Panc1 (cell line): ENCODE measurements at regions not wholly inside any gene's neighbourhood (a gene's known extent, or its start where the extent isn't known, plus 50 kb on each side); places are given as distances from the start of the nearest gene placed in this dataset.

ENCODE experiments used
- ATAC-seq: fragments of 200-7000 bp; cut with Tn5 transposase; 2 replicates; pipeline ENCODE4 v1.9.1; 2020; ENCODE audit warnings: mild to moderate bottlenecking, moderate library complexity
- BruUV-seq: library from RNA; stranded (reverse); fragments of 400-500 nt; replicated peaks from 2 replicates; lab custom pipeline; 2021; lab: Mats Ljungman, UMichigan
- CTCF ChIA-PET: fragments of 300-600 bp; sonication (Branson Sonifier 250); formaldehyde crosslinking; loops from one replicate; lab custom pipeline; 2022; ENCODE audit warnings: antibody characterized with exemption; lab: Charles Lee
- POLR2A ChIA-PET: fragments of 300-600 bp; sonication (Branson Sonifier 250); formaldehyde crosslinking; loops from one replicate; lab custom pipeline; 2022; ENCODE audit warnings: antibody characterized with exemption; lab: Charles Lee
- DNase-seq: peaks from one replicate; pipeline ENCODE4 v3.0.0-alpha.2; 2010; ENCODE audit warnings: low read depth, low spot score
- H3K27ac ChIP-seq: 2 replicates; pipeline ENCODE4 v1.5.1; 2011; ENCODE audit warnings: mild to moderate bottlenecking, low read length, inconsistent platforms
- H3K27me3 ChIP-seq: fragments of 200-500 bp; sonication (Bioruptor generic); 2 replicates; pipeline ENCODE4 v1.6.0; 2014; ENCODE audit warnings: low read length, inconsistent platforms; ENCODE audit not compliant: control insufficient read depth, insufficient read depth
- H3K36me3 ChIP-seq: fragments of 200-500 bp; sonication (Bioruptor generic); 2 replicates; pipeline ENCODE4 v1.5.1; 2014; ENCODE audit warnings: inconsistent platforms, mild to moderate bottlenecking, low read length, moderate library complexity; ENCODE audit not compliant: control insufficient read depth, insufficient read depth
- H3K4me1 ChIP-seq: 2 replicates; pipeline ENCODE4 v1.5.1; 2011; ENCODE audit warnings: inconsistent platforms, mild to moderate bottlenecking, low read length, moderate library complexity; ENCODE audit not compliant: control insufficient read depth, insufficient read depth
- H3K4me3 ChIP-seq, 2 experiments: 2 replicates each; pipeline ENCODE4 v1.5.1; 2011 to 2012; ENCODE audit warnings: low read depth in 2 of 2, low read length in 2 of 2, mild to moderate bottlenecking in 2 of 2, inconsistent platforms in 1 of 2, moderate library complexity in 1 of 2
- H3K9me3 ChIP-seq: fragments of 200-500 bp; sonication (Bioruptor generic); 2 replicates; pipeline ENCODE4 v1.5.1; 2014; ENCODE audit warnings: low read depth, mild to moderate bottlenecking, inconsistent platforms, low read length, moderate library complexity; ENCODE audit not compliant: control insufficient read depth, insufficient read depth
- POLR2AphosphoS5 ChIP-seq: IDR thresholded peaks from 2 replicates; pipeline ENCODE4 v1.6.1; 2012; ENCODE audit warnings: mild to moderate bottlenecking, low read depth, low read length, moderate library complexity
- SIN3A ChIP-seq: IDR thresholded peaks from 2 replicates; pipeline ENCODE4 v1.6.1; 2012; ENCODE audit warnings: low read depth, mild to moderate bottlenecking, low read length, moderate library complexity, borderline replicate concordance; ENCODE audit not compliant: insufficient read depth
- TCF7L2 ChIP-seq: IDR thresholded peaks from 2 replicates; pipeline ENCODE4 v1.6.1; 2011; ENCODE audit warnings: mild to moderate bottlenecking, low read depth, low read length, inconsistent platforms
- in situ Hi-C: cut with HindIII; loops from 2 replicates; pipeline ENCODE4 v1.10.0; 2016; ENCODE audit warnings: low sequenced_read_pairs, low pct_unique_long_range_greater_than_20kb
- intact Hi-C: fragments of 100-400 bp; cut with micrococcal nuclease; formaldehyde crosslinking; loops from one replicate; pipeline ENCODE4 v1.10.0; 2022; ENCODE audit not compliant: unreplicated experiment
- TF ChIP-seq, protein P1 (sequence below): fragments of 450-650 bp; IDR thresholded peaks from 2 replicates; pipeline ENCODE4 v1.5.1; 2017; ENCODE audit warnings: mild to moderate bottlenecking
- TF ChIP-seq, protein P2 (sequence below), 2 experiments: IDR thresholded peaks; 2 replicates each; pipeline ENCODE4 v1.6.1; 2011 to 2012; ENCODE audit warnings: low read depth in 2 of 2, control low read depth in 1 of 2, low read length in 1 of 2, mild to moderate bottlenecking in 1 of 2, moderate library complexity in 1 of 2; ENCODE audit not compliant: insufficient read depth in 1 of 2

DNA sequence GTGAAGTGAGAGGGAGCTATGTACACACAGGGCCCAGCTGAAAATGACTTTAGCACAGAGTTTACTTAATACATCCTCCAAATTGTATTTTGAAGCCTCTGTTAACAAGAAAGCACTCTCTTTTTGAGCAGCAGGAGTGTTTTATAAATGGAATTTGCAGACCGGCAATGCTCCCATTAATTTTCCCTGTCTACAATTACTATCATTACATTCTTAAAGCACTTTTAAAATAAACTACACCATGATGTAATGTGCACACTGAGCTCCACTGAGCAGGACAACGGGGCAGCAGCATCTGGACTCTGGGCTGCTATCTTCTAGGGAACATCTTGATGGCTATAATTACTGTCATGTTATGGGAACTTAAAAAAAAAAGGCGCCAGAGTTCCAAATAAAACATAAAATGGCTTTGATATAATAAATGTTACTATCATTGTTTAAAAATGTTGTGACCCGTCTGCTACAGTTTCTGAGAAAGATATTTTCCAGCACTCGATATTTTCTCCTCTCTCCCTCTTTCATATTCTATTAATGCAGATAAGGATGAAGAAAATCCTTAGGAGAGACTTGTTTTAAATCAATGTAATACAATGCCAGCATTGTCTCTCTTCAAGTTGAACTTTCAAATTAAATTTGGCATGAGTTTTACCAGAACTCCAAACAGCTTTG is 150.9 kb downstream of the HLX start:
- TF ChIP-seq TCF7L2 (no peak), POLR2AphosphoS5 (no peak), SIN3A (no peak)
- TF ChIP-seq, protein P1, sequence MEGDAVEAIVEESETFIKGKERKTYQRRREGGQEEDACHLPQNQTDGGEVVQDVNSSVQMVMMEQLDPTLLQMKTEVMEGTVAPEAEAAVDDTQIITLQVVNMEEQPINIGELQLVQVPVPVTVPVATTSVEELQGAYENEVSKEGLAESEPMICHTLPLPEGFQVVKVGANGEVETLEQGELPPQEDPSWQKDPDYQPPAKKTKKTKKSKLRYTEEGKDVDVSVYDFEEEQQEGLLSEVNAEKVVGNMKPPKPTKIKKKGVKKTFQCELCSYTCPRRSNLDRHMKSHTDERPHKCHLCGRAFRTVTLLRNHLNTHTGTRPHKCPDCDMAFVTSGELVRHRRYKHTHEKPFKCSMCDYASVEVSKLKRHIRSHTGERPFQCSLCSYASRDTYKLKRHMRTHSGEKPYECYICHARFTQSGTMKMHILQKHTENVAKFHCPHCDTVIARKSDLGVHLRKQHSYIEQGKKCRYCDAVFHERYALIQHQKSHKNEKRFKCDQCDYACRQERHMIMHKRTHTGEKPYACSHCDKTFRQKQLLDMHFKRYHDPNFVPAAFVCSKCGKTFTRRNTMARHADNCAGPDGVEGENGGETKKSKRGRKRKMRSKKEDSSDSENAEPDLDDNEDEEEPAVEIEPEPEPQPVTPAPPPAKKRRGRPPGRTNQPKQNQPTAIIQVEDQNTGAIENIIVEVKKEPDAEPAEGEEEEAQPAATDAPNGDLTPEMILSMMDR, result no peak
- TF ChIP-seq, protein P2, sequence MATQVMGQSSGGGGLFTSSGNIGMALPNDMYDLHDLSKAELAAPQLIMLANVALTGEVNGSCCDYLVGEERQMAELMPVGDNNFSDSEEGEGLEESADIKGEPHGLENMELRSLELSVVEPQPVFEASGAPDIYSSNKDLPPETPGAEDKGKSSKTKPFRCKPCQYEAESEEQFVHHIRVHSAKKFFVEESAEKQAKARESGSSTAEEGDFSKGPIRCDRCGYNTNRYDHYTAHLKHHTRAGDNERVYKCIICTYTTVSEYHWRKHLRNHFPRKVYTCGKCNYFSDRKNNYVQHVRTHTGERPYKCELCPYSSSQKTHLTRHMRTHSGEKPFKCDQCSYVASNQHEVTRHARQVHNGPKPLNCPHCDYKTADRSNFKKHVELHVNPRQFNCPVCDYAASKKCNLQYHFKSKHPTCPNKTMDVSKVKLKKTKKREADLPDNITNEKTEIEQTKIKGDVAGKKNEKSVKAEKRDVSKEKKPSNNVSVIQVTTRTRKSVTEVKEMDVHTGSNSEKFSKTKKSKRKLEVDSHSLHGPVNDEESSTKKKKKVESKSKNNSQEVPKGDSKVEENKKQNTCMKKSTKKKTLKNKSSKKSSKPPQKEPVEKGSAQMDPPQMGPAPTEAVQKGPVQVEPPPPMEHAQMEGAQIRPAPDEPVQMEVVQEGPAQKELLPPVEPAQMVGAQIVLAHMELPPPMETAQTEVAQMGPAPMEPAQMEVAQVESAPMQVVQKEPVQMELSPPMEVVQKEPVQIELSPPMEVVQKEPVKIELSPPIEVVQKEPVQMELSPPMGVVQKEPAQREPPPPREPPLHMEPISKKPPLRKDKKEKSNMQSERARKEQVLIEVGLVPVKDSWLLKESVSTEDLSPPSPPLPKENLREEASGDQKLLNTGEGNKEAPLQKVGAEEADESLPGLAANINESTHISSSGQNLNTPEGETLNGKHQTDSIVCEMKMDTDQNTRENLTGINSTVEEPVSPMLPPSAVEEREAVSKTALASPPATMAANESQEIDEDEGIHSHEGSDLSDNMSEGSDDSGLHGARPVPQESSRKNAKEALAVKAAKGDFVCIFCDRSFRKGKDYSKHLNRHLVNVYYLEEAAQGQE (IDR thresholded peaks at IDR 0.05; ENCODE audit: insufficient read depth in 1 of 2, low read depth in 2 of 2, low read length in 1 of 2), result no peak
- DNase-seq (no peak), ATAC-seq (no peak)
- CTCF ChIA-PET, result no interaction called here
- POLR2A ChIA-PET, result no interaction called here
- intact Hi-C loops, result no loop called here
- in situ Hi-C loops, result no loop called here
- Histone ChIP-seq H3K4me3 (no peak overlapping the region), H3K27me3 (no peaks in the 10 kb centered on the region), H3K9me3 (no peaks in the 10 kb centered on the region), H3K27ac (no peak overlapping the region), H3K36me3 (no peaks in the 10 kb centered on the region), H3K4me1 (no peaks in the 10 kb centered on the region)
- BruUV-seq, result no TSS peak

DNA sequence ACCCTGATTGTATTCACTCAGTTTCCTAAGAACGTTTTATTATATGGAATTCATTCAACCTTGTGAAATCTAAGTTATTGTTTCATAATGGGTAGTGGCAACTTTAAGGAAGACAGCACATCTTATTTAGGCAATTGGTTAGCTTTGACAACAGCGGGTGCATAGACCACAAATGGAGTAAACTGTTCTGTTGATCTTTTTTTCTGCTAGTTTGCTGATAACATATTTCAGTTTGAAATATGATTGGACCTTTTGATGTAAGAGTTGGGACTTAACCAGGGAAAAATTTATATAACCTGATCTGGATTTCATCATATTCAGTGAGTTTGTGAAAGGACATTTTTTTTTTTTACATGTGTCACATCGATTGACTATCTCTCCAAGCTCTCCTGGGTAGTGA is 151.7 kb downstream of the HLX start:
- CTCF ChIA-PET, result no interaction called here
- no peaks in the 10 kb centered on the region for H3K4me1 ChIP-seq
- H3K9me3 ChIP-seq, result no peaks in the 10 kb centered on the region
- no peak for TF ChIP-seq TCF7L2
- TF ChIP-seq, protein P2 (IDR thresholded peaks at IDR 0.05; ENCODE audit: insufficient read depth in 1 of 2, low read depth in 2 of 2, low read length in 1 of 2), result no peak
- no peak for TF ChIP-seq SIN3A
- TF ChIP-seq, protein P1, result no peak
- TF ChIP-seq POLR2AphosphoS5, result no peak
- H3K36me3 ChIP-seq, result no peaks in the 10 kb centered on the region
- no peak overlapping the region for H3K4me3 ChIP-seq
- ATAC-seq (no peak), DNase-seq (no peak)
- no peak overlapping the region for H3K27ac ChIP-seq
- POLR2A ChIA-PET, result no interaction called here
- BruUV-seq, result no TSS peak
- intact Hi-C loops, result no loop called here
- in situ Hi-C loops, result no loop called here
- no peaks in the 10 kb centered on the region for H3K27me3 ChIP-seq
